ENCODE measurements at regions not wholly inside any gene's neighbourhood (a gene's known extent, or its start where the extent isn't known, plus 50 kb on each side); places are given as distances from the start of the nearest gene placed in this dataset.

DNA sequence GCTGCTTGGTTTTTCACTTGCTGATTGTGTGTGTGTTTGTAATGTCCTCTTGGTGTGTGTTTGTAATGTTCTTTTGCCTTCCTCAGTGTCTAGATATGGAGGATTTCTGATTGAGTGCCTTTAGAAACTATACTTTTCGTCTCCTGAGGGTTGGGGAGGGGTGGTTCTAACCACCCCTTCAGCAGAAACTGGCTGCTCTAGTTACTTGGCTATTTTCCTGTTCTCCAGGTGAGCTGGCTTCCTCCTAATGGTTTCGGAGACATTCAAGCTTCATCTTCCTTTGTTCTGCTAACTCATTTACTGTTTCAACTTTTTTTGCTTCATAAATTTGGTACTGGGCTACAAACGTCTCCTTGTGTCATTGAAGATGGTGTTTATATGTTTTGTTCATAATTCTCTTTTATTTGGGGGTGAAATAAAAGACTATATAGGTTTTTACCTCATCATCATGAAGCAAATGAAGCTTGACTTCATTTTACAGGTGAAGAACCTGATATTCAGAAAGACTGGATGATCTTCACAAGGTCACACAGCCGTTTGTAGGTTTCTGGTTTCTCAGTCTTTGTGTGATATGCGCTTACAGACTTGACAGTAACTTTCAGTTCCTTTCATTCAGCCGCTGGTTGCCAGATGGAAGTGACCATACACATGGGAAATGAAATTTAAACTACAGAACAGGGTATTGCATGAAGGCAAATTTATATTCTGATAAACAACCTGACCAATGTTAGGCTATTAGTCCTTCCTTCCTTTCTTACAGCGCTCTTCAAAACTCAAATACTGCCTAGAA lies 238.5 kb downstream of the GALR1 start:
- H3K27ac ChIP-seq (ENCODE audit: low read length): no peak overlapping the region
- Mint-ChIP-seq H3K27me3 (peaks cover 24 to 27% of the 10 kb centered on the region in 2 donors), H3K36me3 (no peaks in the 10 kb centered on the region), H3K9me3 (no peaks in the 10 kb centered on the region), H3K4me1 (no peaks in the 10 kb centered on the region), H3K4me3 (no peak overlapping the region), H3K27ac (no peak overlapping the region)
- no peaks in the 10 kb centered on the region for H3K9me3 ChIP-seq
- ChIA-PET POLR2A (no interaction called here), CTCF (no interaction called here)
- H3K4me3 ChIP-seq (ENCODE audit: control insufficient read depth in 1 of 2, extremely low read depth in 1 of 2, low read length in 1 of 2): no peak overlapping the region
- WGBS (ENCODE audit: insufficient coverage): no CpG with 5 or more reads among the region's 7 CpGs
- ATAC-seq (replicated peaks in 1 of 4) (no peak), DNase-seq (no peak)
- no peaks in the 10 kb centered on the region for H3K4me1 ChIP-seq (ENCODE audit: control insufficient read depth in 1 of 2, extremely low read depth in 1 of 2, insufficient read depth in 2 of 2, low read length in 2 of 2)
- H3K36me3 ChIP-seq (ENCODE audit: control insufficient read depth in 2 of 2, extremely low read depth in 1 of 2, insufficient read depth in 1 of 2, low read length in 1 of 2): no peaks in the 10 kb centered on the region
- H3K27me3 ChIP-seq (replicated peaks in 1 of 2; ENCODE audit: control insufficient read depth in 2 of 2, extremely low read depth in 1 of 2, insufficient read depth in 2 of 2, low read length in 1 of 2): peaks cover 0 to 9% of the 10 kb centered on the region in 2 experiments

DNA sequence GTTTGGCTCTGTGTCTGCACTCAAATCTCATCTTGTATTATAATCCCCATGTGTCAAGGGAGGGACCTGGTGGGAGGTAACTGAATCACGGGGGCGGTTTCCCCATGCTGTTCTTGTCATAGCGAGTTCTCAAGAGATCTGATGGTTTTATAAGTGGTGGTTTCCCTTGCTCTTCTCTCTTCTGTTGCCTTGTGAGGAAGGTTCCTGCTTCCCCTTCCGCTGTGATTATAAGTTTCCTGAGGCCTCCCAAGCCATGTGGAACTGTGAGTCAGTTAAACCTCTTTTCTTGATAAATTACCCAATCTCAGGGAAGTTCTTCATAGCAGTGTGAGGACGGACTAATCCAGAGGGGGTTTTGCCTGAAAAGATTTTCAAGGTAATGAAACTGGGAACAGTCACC lies 245.4 kb downstream of the GALR1 start:
- Histone ChIP-seq H3K4me3 (ENCODE audit: control insufficient read depth in 1 of 2, extremely low read depth in 1 of 2, low read length in 1 of 2) (no peak overlapping the region), H3K27me3 (replicated peaks in 1 of 2; ENCODE audit: control insufficient read depth in 2 of 2, extremely low read depth in 1 of 2, insufficient read depth in 2 of 2, low read length in 1 of 2) (peaks cover 0 to 6% of the 10 kb centered on the region in 2 experiments), H3K36me3 (ENCODE audit: control insufficient read depth in 2 of 2, extremely low read depth in 1 of 2, insufficient read depth in 1 of 2, low read length in 1 of 2) (no peaks in the 10 kb centered on the region), H3K9me3 (no peaks in the 10 kb centered on the region), H3K4me1 (ENCODE audit: control insufficient read depth in 1 of 2, extremely low read depth in 1 of 2, insufficient read depth in 2 of 2, low read length in 2 of 2) (no peaks in the 10 kb centered on the region), H3K27ac (ENCODE audit: low read length) (no peak overlapping the region)
- Mint-ChIP-seq H3K36me3 (no peaks in the 10 kb centered on the region), H3K4me1 (no peaks in the 10 kb centered on the region), H3K9me3 (no peaks in the 10 kb centered on the region), H3K27ac (no peak overlapping the region), H3K27me3 (peaks cover 7 to 17% of the 10 kb centered on the region in 2 donors), H3K4me3 (no peak overlapping the region)
- no CpG with 5 or more reads among the region's 5 CpGs for WGBS (ENCODE audit: insufficient coverage)
- DNase-seq: no peak
- ChIA-PET POLR2A (no interaction called here), CTCF (no interaction called here)
- no peak for ATAC-seq (replicated peaks in 1 of 4)

DNA sequence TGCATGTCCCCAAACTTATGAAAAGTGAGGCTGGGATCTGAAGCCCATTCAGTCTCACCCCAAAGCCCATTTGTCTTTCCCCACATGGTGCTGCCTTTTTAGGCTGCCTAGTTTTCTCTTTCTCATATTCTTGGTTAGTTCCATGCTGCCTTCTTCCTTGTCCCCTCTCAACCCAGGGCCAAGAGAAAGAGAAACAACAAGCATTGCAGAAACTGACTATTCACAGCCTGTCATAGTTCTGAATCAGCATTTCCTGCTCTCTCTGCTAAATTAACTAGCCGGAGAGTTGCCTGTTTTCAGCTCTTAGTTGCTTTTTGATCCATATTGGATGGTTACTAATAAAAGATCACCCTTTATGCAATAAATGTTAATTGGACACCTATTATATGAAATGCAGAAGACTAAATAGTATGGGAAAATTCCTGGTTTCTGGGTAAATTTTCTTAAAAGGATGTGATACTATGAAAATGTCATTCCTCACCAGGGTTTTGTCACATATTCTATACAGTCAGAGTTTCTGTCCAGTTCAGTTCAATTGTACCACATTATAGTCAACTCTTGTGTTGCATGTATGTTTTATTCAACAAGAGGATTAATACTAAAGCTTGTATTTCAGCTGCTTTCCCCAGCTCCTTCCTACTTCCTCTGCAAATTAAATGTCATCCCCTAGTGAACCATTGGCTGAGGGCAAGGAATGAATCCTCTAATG lies 246.5 kb downstream of the GALR1 start:
- Mint-ChIP-seq H3K27me3 (peaks cover 7 to 13% of the 10 kb centered on the region in 2 donors), H3K27ac (no peak overlapping the region), H3K9me3 (no peaks in the 10 kb centered on the region), H3K4me1 (no peaks in the 10 kb centered on the region), H3K4me3 (no peak overlapping the region), H3K36me3 (no peaks in the 10 kb centered on the region)
- no peaks in the 10 kb centered on the region for H3K36me3 ChIP-seq (ENCODE audit: control insufficient read depth in 2 of 2, extremely low read depth in 1 of 2, insufficient read depth in 1 of 2, low read length in 1 of 2)
- H3K9me3 ChIP-seq: no peaks in the 10 kb centered on the region
- no peak overlapping the region for H3K4me3 ChIP-seq (ENCODE audit: control insufficient read depth in 1 of 2, extremely low read depth in 1 of 2, low read length in 1 of 2)
- no CpG with 5 or more reads among the region's 1 CpG for WGBS (ENCODE audit: insufficient coverage)
- no peaks in the 10 kb centered on the region for H3K4me1 ChIP-seq (ENCODE audit: control insufficient read depth in 1 of 2, extremely low read depth in 1 of 2, insufficient read depth in 2 of 2, low read length in 2 of 2)
- POLR2A ChIA-PET: interaction anchor here in 1 of 2 donors (0.6 kb wide), 1 partner anchor 10 kb away, joined by 5 read pairs; no protein-coding TSS in a partner anchor
- ATAC-seq (replicated peaks in 1 of 4) (no peak), DNase-seq (no peak)
- CTCF ChIA-PET: interaction anchor here in 1 of 2 donors (0.6 kb wide), 1 partner anchor 21 kb away, joined by 7 read pairs; no protein-coding TSS in a partner anchor
- peaks cover 0 to 5% of the 10 kb centered on the region in 2 experiments for H3K27me3 ChIP-seq (replicated peaks in 1 of 2; ENCODE audit: control insufficient read depth in 2 of 2, extremely low read depth in 1 of 2, insufficient read depth in 2 of 2, low read length in 1 of 2)
- H3K27ac ChIP-seq (ENCODE audit: low read length): no peak overlapping the region

DNA sequence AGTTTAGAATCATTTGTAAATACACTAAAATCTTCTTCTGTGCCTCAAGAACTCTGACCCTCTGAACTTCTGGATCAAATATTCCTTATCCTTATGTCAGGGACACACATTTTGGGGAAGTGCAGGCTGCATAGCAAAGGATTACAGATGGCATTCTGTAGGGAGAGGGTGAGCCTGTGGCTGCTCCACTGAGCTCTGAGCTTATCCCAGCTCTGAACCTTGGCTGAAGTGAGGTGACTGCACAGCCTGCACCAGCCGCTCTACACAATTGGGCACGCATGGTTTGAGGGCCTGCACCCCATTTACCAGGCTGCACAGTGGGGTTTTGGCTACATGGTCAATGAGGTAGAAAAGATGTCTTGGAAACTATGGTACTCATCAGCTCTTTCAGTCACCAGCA lies 251.6 kb downstream of the GALR1 start:
- no peak overlapping the region for H3K27ac ChIP-seq (ENCODE audit: low read length)
- Mint-ChIP-seq H3K27ac (no peak overlapping the region), H3K4me1 (no peaks in the 10 kb centered on the region), H3K36me3 (no peaks in the 10 kb centered on the region), H3K27me3 (peaks cover 8% of the 10 kb centered on the region in 2 donors), H3K9me3 (no peaks in the 10 kb centered on the region), H3K4me3 (no peak overlapping the region)
- CTCF ChIA-PET: no interaction called here
- no peaks in the 10 kb centered on the region for H3K36me3 ChIP-seq (ENCODE audit: control insufficient read depth in 2 of 2, extremely low read depth in 1 of 2, insufficient read depth in 1 of 2, low read length in 1 of 2)
- H3K4me1 ChIP-seq (ENCODE audit: control insufficient read depth in 1 of 2, extremely low read depth in 1 of 2, insufficient read depth in 2 of 2, low read length in 2 of 2): no peaks in the 10 kb centered on the region
- no CpG with 5 or more reads among the region's 2 CpGs for WGBS (ENCODE audit: insufficient coverage)
- H3K4me3 ChIP-seq (ENCODE audit: control insufficient read depth in 1 of 2, extremely low read depth in 1 of 2, low read length in 1 of 2): no peak overlapping the region
- POLR2A ChIA-PET: no interaction called here
- peaks cover 0 to 6% of the 10 kb centered on the region in 2 experiments for H3K27me3 ChIP-seq (replicated peaks in 1 of 2; ENCODE audit: control insufficient read depth in 2 of 2, extremely low read depth in 1 of 2, insufficient read depth in 2 of 2, low read length in 1 of 2)
- no peak for DNase-seq
- no peak for ATAC-seq (replicated peaks in 1 of 4)
- H3K9me3 ChIP-seq: no peaks in the 10 kb centered on the region

DNA sequence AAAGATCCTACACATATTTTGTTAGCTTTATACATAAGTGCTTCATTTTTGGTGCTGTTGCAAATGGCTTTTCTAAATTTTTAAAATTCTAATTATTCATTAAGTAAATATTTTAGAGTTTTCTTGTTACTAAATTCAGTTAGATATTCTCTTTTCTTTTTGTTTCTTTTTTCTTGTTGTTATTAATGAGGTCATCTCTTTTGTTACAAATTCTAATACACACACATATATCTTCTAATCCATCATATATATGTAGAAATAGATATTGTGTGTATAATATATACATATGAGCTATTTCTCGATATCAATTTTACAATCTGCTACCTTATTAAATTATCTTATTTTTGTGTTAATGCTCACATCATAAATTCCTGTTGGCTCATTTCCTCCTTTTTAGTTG lies 255.9 kb downstream of the GALR1 start:
- WGBS (ENCODE audit: insufficient coverage): no CpG with 5 or more reads among the region's 1 CpG
- no peaks in the 10 kb centered on the region for H3K36me3 Mint-ChIP-seq
- no peak for ATAC-seq (replicated peaks in 1 of 4)
- no peaks in the 10 kb centered on the region for H3K9me3 ChIP-seq
- POLR2A ChIA-PET: no interaction called here
- no peak overlapping the region for H3K27ac ChIP-seq (ENCODE audit: low read length)
- H3K27me3 ChIP-seq (replicated peaks in 1 of 2; ENCODE audit: control insufficient read depth in 2 of 2, extremely low read depth in 1 of 2, insufficient read depth in 2 of 2, low read length in 1 of 2): peaks cover 0 to 10% of the 10 kb centered on the region in 2 experiments
- CTCF ChIA-PET: no interaction called here
- H3K9me3 Mint-ChIP-seq: peaks cover 3 to 6% (median 6%) of the 10 kb centered on the region in 3 donors
- H3K4me1 Mint-ChIP-seq: no peaks in the 10 kb centered on the region
- H3K36me3 ChIP-seq (ENCODE audit: control insufficient read depth in 2 of 2, extremely low read depth in 1 of 2, insufficient read depth in 1 of 2, low read length in 1 of 2): no peaks in the 10 kb centered on the region
- H3K27me3 Mint-ChIP-seq: peaks cover 9 to 13% of the 10 kb centered on the region in 2 donors
- no peak overlapping the region for H3K4me3 Mint-ChIP-seq
- no peak overlapping the region for H3K27ac Mint-ChIP-seq
- H3K4me1 ChIP-seq (ENCODE audit: control insufficient read depth in 1 of 2, extremely low read depth in 1 of 2, insufficient read depth in 2 of 2, low read length in 2 of 2): no peaks in the 10 kb centered on the region
- DNase-seq: no peak
- H3K4me3 ChIP-seq (ENCODE audit: control insufficient read depth in 1 of 2, extremely low read depth in 1 of 2, low read length in 1 of 2): no peak overlapping the region

DNA sequence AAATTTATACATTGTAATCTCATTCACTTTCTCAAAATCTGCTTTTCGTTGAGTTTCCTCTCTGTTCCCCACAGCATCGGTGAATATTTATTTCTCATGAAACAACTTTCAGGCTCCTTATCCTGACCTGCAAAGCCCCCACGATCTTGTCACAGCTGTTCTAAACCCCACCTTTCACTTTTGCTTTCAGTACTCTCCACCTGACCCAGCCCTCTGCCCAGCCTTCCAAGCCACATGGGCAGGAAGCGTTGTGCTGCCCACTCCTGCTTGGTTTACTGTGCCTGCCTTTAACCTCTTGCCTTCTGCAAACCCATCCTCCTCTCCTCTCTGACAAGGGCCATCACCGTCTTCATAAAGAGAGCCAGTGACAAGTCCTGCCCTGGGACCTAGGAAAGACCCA lies 262.5 kb downstream of the GALR1 start:
- no peaks in the 10 kb centered on the region for H3K4me1 Mint-ChIP-seq
- POLR2A ChIA-PET: no interaction called here
- peaks cover 1 to 5% of the 10 kb centered on the region in 2 donors for H3K27me3 Mint-ChIP-seq

More for the DNA sequence above, 262.5 kb downstream of the GALR1 start:
- H3K9me3 ChIP-seq: no peaks in the 10 kb centered on the region
- CTCF ChIA-PET: no interaction called here
- Mint-ChIP-seq H3K4me3 (no peak overlapping the region), H3K27ac (no peak overlapping the region), H3K9me3 (peaks cover 6 to 11% (median 8%) of the 10 kb centered on the region in 3 donors), H3K36me3 (no peaks in the 10 kb centered on the region)
- no peaks in the 10 kb centered on the region for H3K36me3 ChIP-seq (ENCODE audit: control insufficient read depth in 2 of 2, extremely low read depth in 1 of 2, insufficient read depth in 1 of 2, low read length in 1 of 2)
- no peaks in the 10 kb centered on the region for H3K4me1 ChIP-seq (ENCODE audit: control insufficient read depth in 1 of 2, extremely low read depth in 1 of 2, insufficient read depth in 2 of 2, low read length in 2 of 2)
- H3K27me3 ChIP-seq (replicated peaks in 1 of 2; ENCODE audit: control insufficient read depth in 2 of 2, extremely low read depth in 1 of 2, insufficient read depth in 2 of 2, low read length in 1 of 2): peaks cover 0 to 1% of the 10 kb centered on the region in 2 experiments
- DNase-seq (no peak), ATAC-seq (replicated peaks in 1 of 4) (no peak)
- H3K4me3 ChIP-seq (ENCODE audit: control insufficient read depth in 1 of 2, extremely low read depth in 1 of 2, low read length in 1 of 2): no peak overlapping the region
- H3K27ac ChIP-seq (ENCODE audit: low read length): no peak overlapping the region
- WGBS (ENCODE audit: insufficient coverage): 69% methylated on average over 5 of the region's 5 CpGs
